HCT116 (cell line): ENCODE measurements at regions not wholly inside any gene's neighbourhood (a gene's known extent, or its start where the extent isn't known, plus 50 kb on each side); places are given as distances from the start of the nearest gene placed in this dataset.

Source experiments
- ATAC-seq: fragments of 200-7000 bp; cut with Tn5 transposase; 2 replicates; pipeline ENCODE4 v1.9.1; 2020; ENCODE audit warnings: mild to moderate bottlenecking, moderate library complexity
- BruUV-seq: library from RNA; stranded (reverse); fragments of 400-500 nt; replicated peaks from 2 replicates; lab custom pipeline; 2021; lab: Mats Ljungman, UMichigan
- CTCF ChIA-PET: fragments of 300-600 bp; sonication (Branson Sonifier 250); formaldehyde crosslinking; loops from one replicate; lab custom pipeline; 2021; ENCODE audit warnings: antibody characterized with exemption; lab: Charles Lee
- POLR2A ChIA-PET: fragments of 300-600, 350-600 bp; sonication (Branson Sonifier 250); formaldehyde crosslinking; loops from one replicate; lab custom pipeline; 2021; ENCODE audit warnings: antibody characterized with exemption; lab: Charles Lee
- RAD21 ChIA-PET, 2 experiments: fragments of 300-600 bp; sonication (Branson Sonifier 250); formaldehyde crosslinking; loops; one replicate each; lab custom pipeline; 2023; ENCODE audit warnings: low total read pairs in 2 of 2; ENCODE audit not compliant: uncharacterized antibody in 2 of 2, unreplicated experiment in 2 of 2, low non-redundant PET in 1 of 2; lab: Charles Lee
- DNase-seq: peaks from one replicate; pipeline ENCODE4 v3.0.0-alpha.2; 2010; ENCODE audit warnings: low read depth, low spot score
- H2AFZ ChIP-seq: fragments of 200-600 bp; shearing (Covaris generic), sonication (generic); 2 replicates; pipeline ENCODE4 v1.6.1; 2017; ENCODE audit warnings: low read depth, mixed run types, mixed read lengths, antibody characterized with exemption, low read length; ENCODE audit not compliant: poor library complexity, severe bottlenecking
- H3K27ac ChIP-seq: 2 replicates; pipeline ENCODE4 v1.5.1; 2012; ENCODE audit warnings: low read depth, low read length
- H3K27me3 ChIP-seq: fragments of 200-600 bp; sonication (generic); 2 replicates; pipeline ENCODE4 v1.6.1; 2016; ENCODE audit warnings: mixed run types, low read length, mixed read lengths; ENCODE audit not compliant: insufficient read depth
- H3K36me3 ChIP-seq, 2 experiments: fragments of 200-500 bp in 1 of 2; fragments of 200-600 bp in 1 of 2; sonication (Bioruptor generic) in 1 of 2; sonication (generic) in 1 of 2; 2 replicates each; pipeline versions ENCODE4 v1.5.1 to v1.6.1; 2014 to 2016; ENCODE audit warnings: low read length in 2 of 2, inconsistent platforms in 1 of 2, mixed read lengths in 1 of 2, mixed run types in 1 of 2; ENCODE audit not compliant: insufficient read depth in 2 of 2, control insufficient read depth in 1 of 2
- H3K4me1 ChIP-seq, 2 experiments: fragments of 200-600 bp in 1 of 2; sonication (generic) in 1 of 2; 2 replicates each; pipeline versions ENCODE4 v1.5.1 to v1.6.1; 2012 to 2017; ENCODE audit warnings: low read length in 2 of 2, inconsistent platforms in 1 of 2, mild to moderate bottlenecking in 1 of 2, mixed read lengths in 1 of 2, mixed run types in 1 of 2, moderate library complexity in 1 of 2; ENCODE audit not compliant: insufficient read depth in 2 of 2, control insufficient read depth in 1 of 2
- H3K4me2 ChIP-seq: fragments of 200-600 bp; sonication (generic); 2 replicates; pipeline ENCODE4 v1.6.1; 2017; ENCODE audit warnings: mixed run types, low read length, mixed read lengths
- H3K4me3 ChIP-seq, 2 experiments: fragments of 200-600 bp in 1 of 2; sonication (generic) in 1 of 2; replicated peaks in 1 of 2; 2 replicates each; pipeline ENCODE4 v1.5.1; 2011 to 2016; ENCODE audit warnings: low read length in 2 of 2, control low read depth in 1 of 2, low read depth in 1 of 2, mild to moderate bottlenecking in 1 of 2, mixed read lengths in 1 of 2, mixed run types in 1 of 2
- H3K79me2 ChIP-seq: fragments of 200-600 bp; sonication (generic); 2 replicates; pipeline ENCODE4 v1.6.1; 2017; ENCODE audit warnings: mild to moderate bottlenecking, mixed run types, low read length, moderate library complexity, mixed read lengths; ENCODE audit not compliant: insufficient read depth
- H3K9ac ChIP-seq: fragments of 200-600 bp; sonication (generic); 2 replicates; pipeline ENCODE4 v1.6.1; 2016; ENCODE audit warnings: low read length, mixed read lengths
- H3K9me2 ChIP-seq: fragments of 200-600 bp; sonication (generic), shearing (Covaris generic); 2 replicates; pipeline ENCODE4 v1.6.1; 2017; ENCODE audit warnings: mixed run types, mild to moderate bottlenecking, moderate library complexity; ENCODE audit not compliant: insufficient read depth
- H3K9me3 ChIP-seq, 2 experiments: fragments of 200-500 bp in 1 of 2; fragments of 200-600 bp in 1 of 2; sonication (Bioruptor generic) in 1 of 2; sonication (generic) in 1 of 2; 2 replicates each; pipeline ENCODE4 v1.6.1; 2014 to 2017; ENCODE audit warnings: low read length in 2 of 2, mixed read lengths in 2 of 2, inconsistent platforms in 1 of 2, low read depth in 1 of 2, mild to moderate bottlenecking in 1 of 2, mixed run types in 1 of 2, moderate library complexity in 1 of 2; ENCODE audit not compliant: control insufficient read depth in 1 of 2, insufficient read depth in 1 of 2
- H4K20me1 ChIP-seq: fragments of 200-600 bp; sonication (generic), shearing (Covaris generic); 2 replicates; pipeline ENCODE4 v1.6.1; 2017; ENCODE audit warnings: mixed run types, mild to moderate bottlenecking, moderate library complexity; ENCODE audit not compliant: insufficient read depth
- ATF3 ChIP-seq: IDR thresholded peaks from 2 replicates; pipeline ENCODE4 v1.6.1; 2012
- CBX3 ChIP-seq: IDR thresholded peaks from 2 replicates; pipeline ENCODE4 v1.6.1; 2012; ENCODE audit warnings: low read depth
- CEBPB ChIP-seq: IDR thresholded peaks from 2 replicates; pipeline ENCODE4 v1.6.1; 2012; ENCODE audit warnings: low read depth
- ELF1 ChIP-seq: IDR thresholded peaks from 2 replicates; pipeline ENCODE4 v1.6.1; 2012; ENCODE audit warnings: low read depth, borderline replicate concordance
- EZH2 ChIP-seq: fragments of 200-600 bp; sonication (generic); IDR thresholded peaks from 2 replicates; pipeline ENCODE4 v1.6.1; 2017; ENCODE audit warnings: antibody characterized with exemption, mixed run types
- EZH2phosphoT487 ChIP-seq: fragments of 200-600 bp; IDR thresholded peaks from 2 replicates; pipeline ENCODE4 v1.6.1; 2018; ENCODE audit warnings: antibody characterized with exemption, borderline replicate concordance
- FOSL1 ChIP-seq: IDR thresholded peaks from 2 replicates; pipeline ENCODE4 v1.6.1; 2012; ENCODE audit warnings: low read depth
- JUND ChIP-seq: IDR thresholded peaks from 2 replicates; pipeline ENCODE4 v1.6.1; 2012
- POLR2A ChIP-seq: IDR thresholded peaks from 2 replicates; pipeline ENCODE4 v1.7.0; 2011; ENCODE audit warnings: borderline replicate concordance; ENCODE audit not compliant: insufficient read depth, insufficient read length; ENCODE audit errors: extremely low read depth
- POLR2AphosphoS5 ChIP-seq: IDR thresholded peaks from 2 replicates; pipeline ENCODE4 v1.6.1; 2011; ENCODE audit warnings: mild to moderate bottlenecking, low read depth, low read length, moderate library complexity
- RAD21 ChIP-seq: IDR thresholded peaks from 2 replicates; pipeline ENCODE4 v1.6.1; 2012; ENCODE audit warnings: low read depth, mild to moderate bottlenecking
- REST ChIP-seq: IDR thresholded peaks from 2 replicates; pipeline ENCODE4 v1.6.1; 2012; ENCODE audit warnings: low read depth
- SRF ChIP-seq: IDR thresholded peaks from 2 replicates; pipeline ENCODE4 v1.6.1; 2012; ENCODE audit warnings: low read depth
- ZFX ChIP-seq: fragments of 450-650 bp; IDR thresholded peaks from 2 replicates; pipeline ENCODE4 v1.6.1; 2017
- intact Hi-C: fragments of 100-400 bp; cut with micrococcal nuclease; formaldehyde crosslinking; loops from 2 replicates; pipeline ENCODE4 v1.10.0; 2022
- TF ChIP-seq, protein P1 (sequence below): IDR thresholded peaks from 2 replicates; pipeline ENCODE4 v1.6.1; 2011; ENCODE audit warnings: mild to moderate bottlenecking, low read length, moderate library complexity; ENCODE audit not compliant: insufficient replicate concordance; ENCODE audit errors: extremely low read depth
- TF ChIP-seq, protein P2 (sequence below): IDR thresholded peaks from 2 replicates; pipeline ENCODE4 v1.6.1; 2012

- H3K4me2 ChIP-seq = no peak overlapping the region
- TF ChIP-seq CEBPB (no peak), SRF (no peak), EZH2phosphoT487 (no peak), JUND (no peak), POLR2A (no peak), POLR2AphosphoS5 (no peak)
- TF ChIP-seq, all 23 proteins: peak for 0
- intact Hi-C loops = no loop called here
- Histone ChIP-seq H4K20me1 (no peaks in the 10 kb centered on the region), H3K79me2 (no peaks in the 10 kb centered on the region), H3K4me1 (no peaks in the 10 kb centered on the region), H3K4me3 (no peak overlapping the region), H3K36me3 (no peaks in the 10 kb centered on the region), H3K27me3 (no peaks in the 10 kb centered on the region; the same call in 1 of the 2 replicates), H3K9me2 (no peaks in the 10 kb centered on the region), H3K9me3 (no peaks in the 10 kb centered on the region), H3K27ac (no peak overlapping the region), H2AFZ (no peak overlapping the region), H3K9ac (no peak overlapping the region)
- no peak for ATAC-seq
- ChIA-PET CTCF (no interaction called here), POLR2A (no interaction called here), RAD21 (no interaction called here)
- DNase-seq = no peak
- no TSS peak for BruUV-seq
These were observed 76.2 kb downstream of the POLR2M start for GRCh38 chr15:57782731-57783130.

- ChIA-PET RAD21 (no interaction called here), CTCF (no interaction called here), POLR2A (no interaction called here)
- no peak overlapping the region for H2AFZ ChIP-seq
- BruUV-seq = no TSS peak
- H3K4me1 ChIP-seq = no peaks in the 10 kb centered on the region
- no peaks in the 10 kb centered on the region for H3K9me3 ChIP-seq
- no peak for ATAC-seq
- H4K20me1 ChIP-seq = no peaks in the 10 kb centered on the region
- no peaks in the 10 kb centered on the region; the same call in 1 of the 2 replicates for H3K27me3 ChIP-seq
- DNase-seq = no peak
- H3K79me2 ChIP-seq = no peaks in the 10 kb centered on the region
- no peak overlapping the region for H3K4me3 ChIP-seq
- no peak overlapping the region for H3K27ac ChIP-seq
- H3K9ac ChIP-seq = no peak overlapping the region
- no peaks in the 10 kb centered on the region for H3K36me3 ChIP-seq
- no peaks in the 10 kb centered on the region for H3K9me2 ChIP-seq
- intact Hi-C loops = no loop called here
- H3K4me2 ChIP-seq = no peak overlapping the region
- TF ChIP-seq CBX3 (no peak), REST (no peak), SRF (no peak), ELF1 (no peak), CEBPB (no peak), EZH2 (no peak), ZFX (no peak), POLR2A (no peak), RAD21 (no peak), POLR2AphosphoS5 (no peak), ATF3 (no peak), FOSL1 (no peak)
- TF ChIP-seq, protein P1, sequence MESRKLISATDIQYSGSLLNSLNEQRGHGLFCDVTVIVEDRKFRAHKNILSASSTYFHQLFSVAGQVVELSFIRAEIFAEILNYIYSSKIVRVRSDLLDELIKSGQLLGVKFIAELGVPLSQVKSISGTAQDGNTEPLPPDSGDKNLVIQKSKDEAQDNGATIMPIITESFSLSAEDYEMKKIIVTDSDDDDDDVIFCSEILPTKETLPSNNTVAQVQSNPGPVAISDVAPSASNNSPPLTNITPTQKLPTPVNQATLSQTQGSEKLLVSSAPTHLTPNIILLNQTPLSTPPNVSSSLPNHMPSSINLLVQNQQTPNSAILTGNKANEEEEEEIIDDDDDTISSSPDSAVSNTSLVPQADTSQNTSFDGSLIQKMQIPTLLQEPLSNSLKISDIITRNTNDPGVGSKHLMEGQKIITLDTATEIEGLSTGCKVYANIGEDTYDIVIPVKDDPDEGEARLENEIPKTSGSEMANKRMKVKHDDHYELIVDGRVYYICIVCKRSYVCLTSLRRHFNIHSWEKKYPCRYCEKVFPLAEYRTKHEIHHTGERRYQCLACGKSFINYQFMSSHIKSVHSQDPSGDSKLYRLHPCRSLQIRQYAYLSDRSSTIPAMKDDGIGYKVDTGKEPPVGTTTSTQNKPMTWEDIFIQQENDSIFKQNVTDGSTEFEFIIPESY = no peak
- TF ChIP-seq, protein P2, sequence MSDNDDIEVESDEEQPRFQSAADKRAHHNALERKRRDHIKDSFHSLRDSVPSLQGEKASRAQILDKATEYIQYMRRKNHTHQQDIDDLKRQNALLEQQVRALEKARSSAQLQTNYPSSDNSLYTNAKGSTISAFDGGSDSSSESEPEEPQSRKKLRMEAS = no peak
These were observed 77.6 kb downstream of the POLR2M start for GRCh38 chr15:57784081-57784511.
